Mucosa of descending colon (tissue), 3 donors: ENCODE measurements at regions not wholly inside any gene's neighbourhood (a gene's known extent, or its start where the extent isn't known, plus 50 kb on each side); places are given as distances from the start of the nearest gene placed in this dataset.

ENCODE experiments used
- ATAC-seq: fragments of 200-7000 bp; cut with Tn5 transposase; one replicate; pipeline ENCODE4 v1.9.1; 2020; ENCODE audit warnings: mild to moderate bottlenecking, moderate library complexity
- DNase-seq, 3 donors: peaks; one replicate each; pipeline ENCODE4 v3.0.0-alpha.2; 2020
- H3K36me3 ChIP-seq: fragments of 200-600 bp; one replicate; pipeline ENCODE4 v1.8.0; 2021; ENCODE audit warnings: low read depth, mild to moderate bottlenecking
- H3K4me1 ChIP-seq: fragments of 200-600 bp; one replicate; pipeline ENCODE4 v1.8.0; 2021; ENCODE audit warnings: low read depth, mild to moderate bottlenecking
- H3K4me3 ChIP-seq: fragments of 200-600 bp; one replicate; pipeline ENCODE4 v1.8.0; 2021; ENCODE audit warnings: mild to moderate bottlenecking
- H3K9me3 ChIP-seq: fragments of 200-600 bp; one replicate; pipeline ENCODE4 v1.8.0; 2021; ENCODE audit warnings: mild to moderate bottlenecking
- intact Hi-C, 2 donors: fragments of 100-400 bp; cut with DNase I in 1 of 2; cut with micrococcal nuclease in 1 of 2; formaldehyde crosslinking; loops; one replicate each; pipeline versions ENCODE4 v1.11.0 to v1.11.1; 2022; cut with DNase I, micrococcal nuclease
- TF ChIP-seq, protein P1 (sequence below): fragments of 200-600 bp; IDR thresholded peaks from one replicate; pipeline ENCODE4 v1.8.0; 2022; ENCODE audit warnings: antibody characterized with exemption, mild to moderate bottlenecking
- donor health status: DM: no; HTN: no; CAD: no; lungs with moderate emphysema.
- donor health status: DM: no; HTN: no; CAD: no.
- donor health status: DM: no; HTN: yes; CAD: no.

DNA sequence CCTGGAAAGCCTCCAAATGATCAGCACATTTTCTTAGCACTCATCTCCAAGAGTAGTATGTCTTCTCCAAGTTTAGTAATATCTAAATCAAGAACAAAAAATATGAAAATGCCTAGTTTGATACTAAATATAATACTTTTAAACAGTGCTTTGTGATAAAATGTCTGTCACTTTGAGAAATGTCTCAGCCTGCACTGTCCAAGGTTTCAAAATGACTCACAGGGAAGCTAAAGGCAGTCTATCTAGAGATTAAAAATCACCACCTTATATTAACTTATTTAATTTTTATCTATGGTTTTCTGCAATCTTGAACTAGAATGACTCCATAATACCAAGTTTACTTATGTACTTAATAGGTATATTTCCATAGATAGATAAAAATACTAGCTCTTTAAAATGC is 633.0 kb upstream of the C9orf72 start:
- DNase-seq = no peak
- intact Hi-C loops = no loop called here
- H3K36me3 ChIP-seq = no peaks in the 10 kb centered on the region
- no peaks in the 10 kb centered on the region for H3K9me3 ChIP-seq
- TF ChIP-seq, protein P1, sequence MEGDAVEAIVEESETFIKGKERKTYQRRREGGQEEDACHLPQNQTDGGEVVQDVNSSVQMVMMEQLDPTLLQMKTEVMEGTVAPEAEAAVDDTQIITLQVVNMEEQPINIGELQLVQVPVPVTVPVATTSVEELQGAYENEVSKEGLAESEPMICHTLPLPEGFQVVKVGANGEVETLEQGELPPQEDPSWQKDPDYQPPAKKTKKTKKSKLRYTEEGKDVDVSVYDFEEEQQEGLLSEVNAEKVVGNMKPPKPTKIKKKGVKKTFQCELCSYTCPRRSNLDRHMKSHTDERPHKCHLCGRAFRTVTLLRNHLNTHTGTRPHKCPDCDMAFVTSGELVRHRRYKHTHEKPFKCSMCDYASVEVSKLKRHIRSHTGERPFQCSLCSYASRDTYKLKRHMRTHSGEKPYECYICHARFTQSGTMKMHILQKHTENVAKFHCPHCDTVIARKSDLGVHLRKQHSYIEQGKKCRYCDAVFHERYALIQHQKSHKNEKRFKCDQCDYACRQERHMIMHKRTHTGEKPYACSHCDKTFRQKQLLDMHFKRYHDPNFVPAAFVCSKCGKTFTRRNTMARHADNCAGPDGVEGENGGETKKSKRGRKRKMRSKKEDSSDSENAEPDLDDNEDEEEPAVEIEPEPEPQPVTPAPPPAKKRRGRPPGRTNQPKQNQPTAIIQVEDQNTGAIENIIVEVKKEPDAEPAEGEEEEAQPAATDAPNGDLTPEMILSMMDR = no peak
- no peaks in the 10 kb centered on the region for H3K4me1 ChIP-seq
- H3K4me3 ChIP-seq = no peak overlapping the region
- ATAC-seq = no peak

DNA sequence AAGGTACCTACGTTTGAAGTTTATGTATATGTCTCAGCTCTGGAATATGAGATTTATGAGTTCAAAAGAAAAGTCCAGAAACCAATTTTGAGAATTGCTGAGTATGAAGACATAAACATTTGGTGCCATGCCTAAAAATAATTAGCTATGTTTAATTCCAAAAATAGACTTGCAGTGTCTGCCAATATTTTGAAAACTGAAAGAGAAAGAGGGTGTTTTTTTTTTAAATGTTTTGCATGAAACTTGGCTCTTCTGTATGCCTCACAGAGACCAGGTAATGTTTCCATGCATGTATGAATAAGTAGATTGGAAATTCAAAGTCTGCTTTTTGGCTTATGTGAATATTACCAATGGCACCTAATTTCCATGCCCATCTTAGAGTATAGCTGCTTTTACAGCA is 634.4 kb upstream of the C9orf72 start:
- H3K36me3 ChIP-seq = no peaks in the 10 kb centered on the region
- TF ChIP-seq, protein P1 = no peak
- ATAC-seq (no peak), DNase-seq (no peak)
- no peak overlapping the region for H3K4me3 ChIP-seq
- no peaks in the 10 kb centered on the region for H3K9me3 ChIP-seq
- no peaks in the 10 kb centered on the region for H3K4me1 ChIP-seq
- intact Hi-C loops = no loop called here

DNA sequence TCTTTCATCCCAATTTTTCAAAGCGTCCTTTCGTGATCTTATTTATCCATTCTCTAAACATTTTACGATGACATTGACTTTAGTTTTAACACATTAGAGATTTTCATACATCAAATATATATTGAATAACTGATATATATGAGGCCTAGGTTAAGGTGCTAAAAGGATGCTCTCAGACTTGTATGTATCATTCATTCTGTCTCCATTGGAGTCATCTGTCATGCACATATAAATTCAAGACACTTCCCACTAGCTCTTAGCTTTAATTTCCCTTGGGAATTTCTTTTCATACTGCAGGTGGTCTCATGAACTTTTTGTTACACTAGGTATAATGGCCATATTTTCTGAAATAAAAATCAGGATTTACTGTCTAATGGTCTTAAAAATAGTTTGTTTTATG is 635.8 kb upstream of the C9orf72 start:
- ATAC-seq = no peak
- DNase-seq = no peak
- TF ChIP-seq, protein P1 = no peak
- Histone ChIP-seq H3K36me3 (no peaks in the 10 kb centered on the region), H3K4me3 (no peak overlapping the region), H3K9me3 (no peaks in the 10 kb centered on the region), H3K4me1 (no peaks in the 10 kb centered on the region)
- intact Hi-C loops = no loop called here

DNA sequence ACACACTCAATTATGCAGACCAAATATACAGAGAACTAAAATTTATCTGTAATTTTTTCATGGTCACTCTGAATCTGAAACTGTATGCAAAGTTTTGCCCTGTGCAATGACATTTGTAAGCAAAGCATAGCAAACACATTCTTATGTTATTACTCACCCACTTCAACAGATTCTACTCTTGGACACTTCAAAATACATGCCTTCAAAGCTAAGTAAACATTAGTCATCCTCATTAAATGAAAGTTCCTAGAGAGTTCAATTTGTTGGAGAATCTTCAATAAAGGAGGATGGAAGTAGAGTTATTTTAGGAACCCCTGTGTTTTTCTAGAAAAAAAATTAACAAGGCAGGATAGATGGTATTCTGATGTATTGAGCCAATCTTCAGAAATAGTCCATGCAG is 639.7 kb upstream of the C9orf72 start:
- TF ChIP-seq, protein P1 = no peak
- no peak for DNase-seq
- intact Hi-C loops = no loop called here
- no peaks in the 10 kb centered on the region for H3K4me1 ChIP-seq
- ATAC-seq = no peak
- H3K9me3 ChIP-seq = no peaks in the 10 kb centered on the region
- no peaks in the 10 kb centered on the region for H3K36me3 ChIP-seq
- H3K4me3 ChIP-seq = no peak overlapping the region

DNA sequence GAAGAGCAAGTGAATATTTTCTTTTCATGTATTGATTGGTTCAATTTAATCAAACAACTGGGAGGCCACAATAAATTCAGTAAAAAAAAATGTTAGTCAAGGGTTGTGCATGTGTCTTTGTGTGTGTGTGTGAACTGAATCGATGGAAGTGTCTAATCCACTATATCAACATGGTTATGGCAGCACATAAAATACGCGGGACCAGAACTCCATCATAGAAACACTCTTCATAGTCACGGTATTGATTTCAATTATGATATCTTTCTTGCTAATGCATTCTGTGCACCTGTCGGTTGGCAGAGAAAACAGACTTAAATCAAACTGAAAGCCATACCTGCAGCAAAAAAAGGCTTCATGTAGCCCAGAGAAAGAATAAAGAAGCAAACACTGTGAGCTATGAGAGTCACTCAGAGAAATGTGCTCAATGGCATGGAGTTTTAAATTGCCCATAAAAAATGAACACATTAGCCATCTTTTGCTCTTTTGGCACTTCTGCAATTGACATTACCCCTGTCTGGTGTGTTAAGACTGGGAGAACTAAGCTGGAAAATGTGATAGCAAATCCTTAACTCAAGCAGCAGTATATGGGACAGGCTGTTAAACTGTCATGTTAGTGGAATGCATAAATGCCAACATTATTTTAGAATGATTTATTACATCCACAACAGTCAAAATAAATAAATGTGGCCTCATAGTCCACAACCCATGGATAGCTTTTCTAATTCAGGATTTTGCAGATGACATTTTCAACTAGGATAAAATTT is 642.4 kb upstream of the C9orf72 start:
- intact Hi-C loops = no loop called here
- Histone ChIP-seq H3K9me3 (no peaks in the 10 kb centered on the region), H3K4me1 (no peaks in the 10 kb centered on the region), H3K36me3 (no peaks in the 10 kb centered on the region), H3K4me3 (no peak overlapping the region)
- no peak for DNase-seq
- TF ChIP-seq, protein P1 = no peak
- ATAC-seq = no peak

DNA sequence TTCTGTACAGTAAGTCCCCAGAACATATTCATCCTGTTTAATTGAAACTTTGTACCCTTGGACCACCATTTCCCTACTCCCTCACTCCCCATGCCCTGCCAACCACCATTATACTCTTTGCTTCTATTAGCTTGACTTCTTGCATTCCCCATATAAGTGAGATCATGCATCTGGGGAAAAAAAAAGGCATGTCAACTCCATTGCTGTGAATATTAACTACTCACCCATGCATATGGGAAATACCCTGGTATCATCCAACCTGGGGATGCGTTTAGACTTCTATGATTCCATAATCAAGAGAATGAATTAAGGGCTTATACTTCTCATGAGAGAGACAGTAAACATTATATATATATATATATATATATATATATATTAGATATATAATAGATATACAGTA is 659.4 kb upstream of the C9orf72 start:
- TF ChIP-seq, protein P1 = no peak
- H3K36me3 ChIP-seq = no peaks in the 10 kb centered on the region
- DNase-seq (no peak), ATAC-seq (no peak)
- H3K9me3 ChIP-seq = no peaks in the 10 kb centered on the region
- no peak overlapping the region for H3K4me3 ChIP-seq
- no peaks in the 10 kb centered on the region for H3K4me1 ChIP-seq
- intact Hi-C loops = no loop called here
